ENCODE measurements at regions not wholly inside any gene's neighbourhood (a gene's known extent, or its start where the extent isn't known, plus 50 kb on each side); places are given as distances from the start of the nearest gene placed in this dataset.

- WGBS, 3 donors: 89 to 99% (median 94%) methylated on average over 6 of the region's 6 CpGs
Observed at GRCh38 chr10:3902809-3903410, 117.9 kb upstream of the KLF6 start.

GRCh38 chr10:3902054-3902808, 117.2 kb upstream of the KLF6 start:
- no peak overlapping the region for H3K4me3 ChIP-seq
- no peaks in the 10 kb centered on the region for H3K9me3 ChIP-seq
- no peaks in the 10 kb centered on the region for H3K4me1 ChIP-seq (ENCODE audit: insufficient read depth)
- intact Hi-C loops (cut with DNase I): no loop called here
- H3K27me3 ChIP-seq: no peaks in the 10 kb centered on the region
- H3K27ac ChIP-seq: no peak overlapping the region
- no peak for DNase-seq
- TF ChIP-seq POLR2A (IDR thresholded peaks at IDR 0.05) (no peak), EP300 (IDR thresholded peaks at IDR 0.05) (no peak), CTCF (IDR thresholded peaks at IDR 0.05) (no peak)
- no peaks in the 10 kb centered on the region for H3K36me3 ChIP-seq
- 81 to 87% (median 86%) methylated on average over 8 of the region's 8 CpGs for WGBS, 3 donors

More at GRCh38 chr10:3902809-3903410, 117.9 kb upstream of the KLF6 start:
- intact Hi-C loops (cut with DNase I): no loop called here
- no peak overlapping the region for H3K4me3 ChIP-seq
- TF ChIP-seq POLR2A (IDR thresholded peaks at IDR 0.05): no peak
- no peak for TF ChIP-seq EP300 (IDR thresholded peaks at IDR 0.05)
- no peak for TF ChIP-seq CTCF (IDR thresholded peaks at IDR 0.05)
- H3K27ac ChIP-seq: no peak overlapping the region
- no peak for DNase-seq
- no peaks in the 10 kb centered on the region for H3K9me3 ChIP-seq
- H3K27me3 ChIP-seq: no peaks in the 10 kb centered on the region
- no peaks in the 10 kb centered on the region for H3K36me3 ChIP-seq
- peaks cover 3% of the 10 kb centered on the region for H3K4me1 ChIP-seq (ENCODE audit: insufficient read depth)

GRCh38 chr10:3901370-3901769, 116.4 kb upstream of the KLF6 start:
- H3K9me3 ChIP-seq: no peaks in the 10 kb centered on the region
- no peak overlapping the region for H3K27ac ChIP-seq
- no peak for DNase-seq
- H3K36me3 ChIP-seq: no peaks in the 10 kb centered on the region
- intact Hi-C loops (cut with DNase I): no loop called here
- no peaks in the 10 kb centered on the region for H3K27me3 ChIP-seq
- 83 to 86% (median 85%) methylated on average over 2 of the region's 2 CpGs for WGBS, 3 donors
- no peaks in the 10 kb centered on the region for H3K4me1 ChIP-seq (ENCODE audit: insufficient read depth)
- TF ChIP-seq POLR2A (IDR thresholded peaks at IDR 0.05) (no peak), EP300 (IDR thresholded peaks at IDR 0.05) (no peak), CTCF (IDR thresholded peaks at IDR 0.05) (no peak)
- no peak overlapping the region for H3K4me3 ChIP-seq

- WGBS, 3 donors: 88 to 95% (median 89%) methylated on average over 2 of the region's 2 CpGs
- Histone ChIP-seq H3K9me3 (no peaks in the 10 kb centered on the region), H3K27me3 (no peaks in the 10 kb centered on the region), H3K27ac (no peak overlapping the region), H3K36me3 (no peaks in the 10 kb centered on the region), H3K4me3 (no peak overlapping the region), H3K4me1 (ENCODE audit: insufficient read depth) (no peaks in the 10 kb centered on the region)
- intact Hi-C loops (cut with DNase I): no loop called here
- TF ChIP-seq CTCF (IDR thresholded peaks at IDR 0.05) (no peak), EP300 (IDR thresholded peaks at IDR 0.05) (no peak), POLR2A (IDR thresholded peaks at IDR 0.05) (no peak)
- no peak for DNase-seq
Observed at GRCh38 chr10:3900391-3900790, 115.4 kb upstream of the KLF6 start.
